IPS-NIHi7 (cell line): ENCODE measurements at regions not wholly inside any gene's neighbourhood (a gene's known extent, or its start where the extent isn't known, plus 50 kb on each side); places are given as distances from the start of the nearest gene placed in this dataset.

ENCODE experiments used
- DNase-seq: peaks from one replicate; pipeline ENCODE4 v3.0.0; 2012; ENCODE audit warnings: mixed read lengths; ENCODE audit errors: extremely low spot score

GRCh38 chr10:78800535-78801320 lies 268.0 kb upstream of the ZMIZ1 start:
- no peak for DNase-seq

- no peak for DNase-seq
These were observed 266.3 kb upstream of the ZMIZ1 start for GRCh38 chr10:78802431-78802830.

- DNase-seq: no peak
These were observed 265.9 kb upstream of the ZMIZ1 start for GRCh38 chr10:78802866-78803265.

DNA sequence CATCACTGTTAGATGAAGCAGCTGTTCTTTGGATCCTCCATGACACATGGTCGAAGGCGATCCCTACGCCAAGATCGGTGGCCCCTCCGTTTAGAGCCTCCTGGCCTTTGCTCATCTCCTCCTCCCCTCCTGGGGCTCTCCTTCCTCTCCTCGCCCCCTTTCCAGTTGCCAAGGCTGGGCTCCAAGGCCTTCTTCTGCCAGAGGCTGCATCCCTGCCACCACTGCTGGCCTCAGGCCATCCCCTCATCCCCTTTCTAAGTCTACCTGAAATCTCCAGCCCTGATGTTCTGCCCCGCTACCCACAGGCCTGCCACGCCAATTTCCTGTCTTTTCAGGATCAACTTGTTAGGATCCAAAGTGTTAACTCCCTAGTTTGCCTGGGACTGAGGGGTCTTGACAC lies 265.1 kb upstream of the ZMIZ1 start:
- no peak for DNase-seq

GRCh38 chr10:78804411-78805032 lies 264.2 kb upstream of the ZMIZ1 start:
- no peak for DNase-seq

GRCh38 chr10:78805176-78805575 lies 263.6 kb upstream of the ZMIZ1 start:
- DNase-seq: peak; percentile 26

DNA sequence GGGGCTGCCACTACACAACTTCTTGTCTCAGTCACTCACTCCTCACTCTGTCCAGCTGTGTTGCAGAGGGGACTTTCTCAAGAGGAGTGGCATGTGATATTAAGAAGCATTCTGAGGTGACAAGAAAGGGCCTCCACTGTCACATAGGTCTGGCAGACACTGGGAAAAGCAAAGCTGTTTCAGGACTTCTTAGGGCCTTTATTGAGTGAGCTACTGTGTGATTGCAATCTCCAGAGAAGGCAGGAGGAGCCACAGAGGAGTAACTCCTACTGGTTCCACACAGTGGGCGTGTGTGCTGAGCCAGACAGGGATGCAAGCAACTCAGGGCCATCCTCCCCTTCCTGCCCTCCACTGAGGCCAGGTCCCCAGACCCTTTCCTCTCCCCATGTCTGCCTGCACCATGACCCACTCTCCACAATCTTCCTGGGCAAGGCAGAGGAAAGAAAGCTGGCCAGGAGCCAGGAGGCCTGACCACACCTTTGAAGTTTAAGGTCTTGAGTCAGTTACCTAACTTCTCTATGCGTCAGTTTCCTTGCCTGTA lies 262.0 kb upstream of the ZMIZ1 start:
- no peak for DNase-seq

DNA sequence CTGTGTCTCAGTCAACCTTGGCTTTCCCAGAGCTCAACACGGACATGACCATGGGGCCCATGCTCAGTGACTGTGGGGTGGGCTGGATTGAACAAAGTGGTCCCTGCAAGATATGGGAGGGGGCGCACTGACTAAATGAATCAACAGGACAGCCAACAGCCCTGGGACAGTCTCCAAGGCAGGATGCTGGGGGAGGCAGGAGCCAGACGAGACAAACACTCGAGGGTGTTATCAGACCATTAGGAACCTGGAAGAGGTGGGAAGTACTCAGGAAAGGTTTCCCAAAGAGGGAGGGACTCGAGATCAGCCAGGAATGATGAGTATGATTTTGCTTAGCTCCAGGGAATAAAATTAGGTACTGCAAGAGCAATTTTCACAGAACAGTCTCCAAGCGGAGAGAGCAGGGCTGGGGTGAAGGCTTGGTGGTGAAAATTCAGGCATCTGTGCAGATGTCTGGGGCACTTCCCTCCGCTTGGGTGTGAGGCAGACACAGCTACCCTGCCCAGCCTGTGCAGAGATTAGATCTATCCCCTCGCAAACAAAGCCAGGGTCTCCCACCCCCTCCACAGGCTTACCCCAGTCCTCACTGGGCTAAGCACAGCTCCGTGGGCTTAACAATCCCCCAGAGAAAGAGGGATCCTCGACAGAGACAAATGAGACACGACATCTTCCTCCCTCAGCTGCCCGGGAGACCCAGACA lies 261.1 kb upstream of the ZMIZ1 start:
- DNase-seq: no peak

GRCh38 chr10:78808286-78808685 lies 260.5 kb upstream of the ZMIZ1 start:
- DNase-seq: no peak

DNA sequence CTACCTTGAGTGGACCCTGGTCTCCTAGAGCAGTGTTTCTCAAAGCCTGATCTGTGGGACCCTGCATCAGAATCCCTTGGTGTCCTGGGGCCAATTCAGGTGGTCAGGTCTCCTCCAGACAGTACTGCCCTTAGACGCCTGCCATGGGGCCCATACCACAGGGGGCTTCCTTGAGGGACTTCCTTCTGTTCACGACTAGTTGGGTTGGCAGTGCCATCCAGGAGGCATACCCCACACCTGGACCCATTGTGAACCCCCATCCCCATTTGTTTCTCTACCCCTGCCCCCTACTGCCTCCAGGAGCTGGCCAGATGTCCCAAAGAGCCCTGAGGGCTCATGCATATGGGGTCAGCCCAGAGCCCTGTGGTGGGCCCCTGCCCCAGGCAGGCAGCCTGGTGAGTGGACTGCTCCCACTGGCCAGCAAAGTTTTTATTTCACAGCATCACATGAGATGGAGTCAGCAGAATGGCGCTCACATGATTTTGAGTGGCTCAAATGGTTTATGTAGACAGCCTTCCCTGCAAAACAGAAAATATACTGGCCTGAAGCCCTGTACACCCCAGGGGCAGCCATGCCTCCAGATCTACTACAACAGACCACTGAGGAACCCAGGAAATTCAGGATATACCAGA lies 259.9 kb upstream of the ZMIZ1 start:
- DNase-seq: no peak

- DNase-seq: no peak
These were observed 257.6 kb upstream of the ZMIZ1 start for GRCh38 chr10:78811174-78811573.

GRCh38 chr10:78812571-78813318 lies 256.0 kb upstream of the ZMIZ1 start:
- DNase-seq: no peak

DNA sequence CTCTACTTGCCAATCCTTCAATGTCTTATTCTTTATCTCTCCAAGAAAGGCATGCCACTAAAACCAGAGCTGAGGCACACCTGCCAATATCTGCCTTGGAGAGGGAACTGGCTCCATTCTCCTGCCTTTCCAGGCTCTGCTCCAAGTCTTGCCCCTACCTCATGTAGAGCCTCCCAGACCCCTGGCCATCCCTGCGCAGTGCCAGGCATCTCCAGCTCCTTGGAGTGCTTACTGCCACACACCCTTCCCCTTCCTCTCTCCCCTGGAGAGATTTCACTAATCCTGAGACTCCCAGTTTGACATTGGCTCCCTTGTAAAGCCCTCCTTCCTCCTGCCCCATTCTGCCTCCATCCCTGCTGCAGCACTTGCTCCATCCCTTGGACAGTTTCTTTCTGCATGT lies 255.2 kb upstream of the ZMIZ1 start:
- DNase-seq: no peak

- DNase-seq: no peak
These were observed 254.8 kb upstream of the ZMIZ1 start for GRCh38 chr10:78813998-78814399.

DNA sequence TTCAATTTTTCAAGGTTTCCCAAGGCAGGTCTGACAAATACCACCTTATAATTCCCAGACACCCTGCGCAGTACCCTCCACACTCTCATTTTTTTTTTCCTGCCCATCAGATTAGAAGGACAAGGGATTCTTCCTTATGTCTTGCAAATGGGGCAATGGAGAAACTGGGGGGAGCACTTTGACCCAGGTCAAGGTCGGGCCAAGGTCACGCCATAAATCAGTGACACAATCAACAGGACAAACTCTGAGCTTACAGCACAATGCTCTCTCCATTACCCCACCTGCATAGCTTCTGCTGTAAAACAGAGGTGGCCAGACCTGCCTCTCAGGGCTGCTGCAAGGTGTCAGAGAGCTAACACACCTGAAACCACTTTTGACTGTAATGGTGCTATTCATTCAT lies 254.4 kb upstream of the ZMIZ1 start:
- DNase-seq: no peak

GRCh38 chr10:78815702-78816334 lies 252.9 kb upstream of the ZMIZ1 start:
- DNase-seq: no peak

DNA sequence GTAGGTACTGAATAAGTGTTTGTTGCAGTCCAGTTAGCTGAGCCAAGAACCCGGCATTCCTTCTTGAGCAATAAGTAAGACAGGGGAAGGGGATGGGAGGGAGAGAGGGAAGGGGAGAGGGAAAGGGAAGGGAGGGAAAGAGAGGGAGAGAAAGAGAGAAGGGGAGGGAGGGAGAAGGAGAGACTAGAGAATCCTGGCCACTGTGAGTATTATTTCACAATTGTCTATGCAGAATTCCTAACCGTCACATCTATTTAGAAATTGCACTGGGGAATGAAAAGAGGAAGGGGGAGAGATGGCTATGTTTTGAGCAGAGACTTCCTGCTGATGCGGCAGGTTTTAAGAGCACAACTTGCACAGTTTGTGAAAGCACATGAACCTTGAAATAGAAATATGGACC lies 251.4 kb upstream of the ZMIZ1 start:
- DNase-seq: no peak

DNA sequence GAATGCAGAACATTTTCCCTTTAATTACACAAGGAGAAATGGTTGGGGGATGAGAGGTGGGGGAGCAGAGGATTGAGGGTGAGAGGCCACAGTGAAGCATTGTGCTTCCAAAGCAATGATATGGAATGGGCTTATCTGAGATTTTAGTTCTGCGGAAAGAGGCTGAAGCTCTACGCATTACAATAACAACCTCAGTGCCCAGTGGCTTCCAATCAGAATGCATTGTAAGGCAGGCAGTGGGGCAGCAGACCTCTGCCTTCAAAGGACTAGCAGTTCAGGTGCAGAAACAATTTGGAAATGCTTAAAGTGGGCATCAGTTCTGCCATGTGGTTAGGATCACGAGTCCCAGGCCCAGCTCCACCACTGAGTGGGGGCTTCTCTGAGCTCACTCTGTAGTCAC lies 251.0 kb upstream of the ZMIZ1 start:
- no peak for DNase-seq

GRCh38 chr10:78819361-78820006 lies 249.3 kb upstream of the ZMIZ1 start:
- DNase-seq: no peak

DNA sequence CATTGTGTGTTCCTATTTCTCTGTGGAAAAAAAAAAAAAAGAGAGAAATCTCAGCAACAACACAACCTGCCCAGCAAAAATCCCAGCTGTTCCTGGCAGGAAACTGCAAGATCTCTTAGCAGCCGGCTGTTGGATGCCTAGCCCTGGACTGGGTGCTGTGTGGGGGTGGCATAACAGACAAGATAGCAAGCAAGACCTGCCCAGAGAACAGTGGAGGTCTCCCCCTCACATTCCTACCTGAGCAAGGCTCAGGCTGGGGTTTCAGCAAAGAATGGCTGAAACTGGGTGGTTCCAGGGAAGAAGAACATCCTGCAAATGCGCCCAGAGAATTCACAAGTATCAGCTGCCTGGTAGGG lies 248.8 kb upstream of the ZMIZ1 start:
- no peak for DNase-seq

GRCh38 chr10:78821052-78821451 lies 247.7 kb upstream of the ZMIZ1 start:
- no peak for DNase-seq
